Astrocyte of the cerebellum (primary cell): ENCODE measurements at regions not wholly inside any gene's neighbourhood (a gene's known extent, or its start where the extent isn't known, plus 50 kb on each side); places are given as distances from the start of the nearest gene placed in this dataset.

Experiments used
- DNase-seq: peaks from one replicate; pipeline ENCODE4 v3.0.0-alpha.2; 2011; ENCODE audit warnings: low read depth
- H3K4me3 ChIP-seq: 2 replicates; pipeline ENCODE4 v1.5.1; 2011; ENCODE audit warnings: mild to moderate bottlenecking, low read depth, low read length, moderate library complexity
- in situ Hi-C: cut with HindIII; loops from 2 replicates; pipeline ENCODE4 v1.10.0; 2017; ENCODE audit warnings: low sequenced_read_pairs
- TF ChIP-seq, protein P1 (sequence below): IDR thresholded peaks from 2 replicates; pipeline ENCODE4 v1.5.1; 2012; ENCODE audit warnings: low read length, low read depth, moderate library complexity, mild to moderate bottlenecking; ENCODE audit errors: missing control alignments

DNA sequence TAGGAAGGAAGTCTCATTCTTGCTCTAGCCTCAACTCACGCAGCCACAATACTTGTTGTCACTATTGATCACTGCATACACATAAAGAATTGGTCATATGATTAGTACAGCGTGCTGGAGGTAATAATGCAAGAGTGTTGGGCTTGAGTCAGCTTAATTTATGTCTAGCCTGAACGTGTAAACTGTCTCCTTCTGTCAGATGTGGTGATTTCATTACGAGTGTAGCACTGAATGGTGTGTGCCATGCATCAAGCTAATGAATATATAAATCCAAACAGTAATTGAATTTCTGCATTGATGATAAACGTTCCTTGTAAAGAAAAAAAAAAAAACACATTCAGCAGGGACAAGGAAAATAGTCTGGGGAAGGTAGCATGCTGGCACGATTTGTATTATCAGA is 396.2 kb upstream of the RAG2 start:
- in situ Hi-C loops: no loop called here
- TF ChIP-seq, protein P1, sequence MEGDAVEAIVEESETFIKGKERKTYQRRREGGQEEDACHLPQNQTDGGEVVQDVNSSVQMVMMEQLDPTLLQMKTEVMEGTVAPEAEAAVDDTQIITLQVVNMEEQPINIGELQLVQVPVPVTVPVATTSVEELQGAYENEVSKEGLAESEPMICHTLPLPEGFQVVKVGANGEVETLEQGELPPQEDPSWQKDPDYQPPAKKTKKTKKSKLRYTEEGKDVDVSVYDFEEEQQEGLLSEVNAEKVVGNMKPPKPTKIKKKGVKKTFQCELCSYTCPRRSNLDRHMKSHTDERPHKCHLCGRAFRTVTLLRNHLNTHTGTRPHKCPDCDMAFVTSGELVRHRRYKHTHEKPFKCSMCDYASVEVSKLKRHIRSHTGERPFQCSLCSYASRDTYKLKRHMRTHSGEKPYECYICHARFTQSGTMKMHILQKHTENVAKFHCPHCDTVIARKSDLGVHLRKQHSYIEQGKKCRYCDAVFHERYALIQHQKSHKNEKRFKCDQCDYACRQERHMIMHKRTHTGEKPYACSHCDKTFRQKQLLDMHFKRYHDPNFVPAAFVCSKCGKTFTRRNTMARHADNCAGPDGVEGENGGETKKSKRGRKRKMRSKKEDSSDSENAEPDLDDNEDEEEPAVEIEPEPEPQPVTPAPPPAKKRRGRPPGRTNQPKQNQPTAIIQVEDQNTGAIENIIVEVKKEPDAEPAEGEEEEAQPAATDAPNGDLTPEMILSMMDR: no peak
- DNase-seq: no peak
- no peak overlapping the region for H3K4me3 ChIP-seq

DNA sequence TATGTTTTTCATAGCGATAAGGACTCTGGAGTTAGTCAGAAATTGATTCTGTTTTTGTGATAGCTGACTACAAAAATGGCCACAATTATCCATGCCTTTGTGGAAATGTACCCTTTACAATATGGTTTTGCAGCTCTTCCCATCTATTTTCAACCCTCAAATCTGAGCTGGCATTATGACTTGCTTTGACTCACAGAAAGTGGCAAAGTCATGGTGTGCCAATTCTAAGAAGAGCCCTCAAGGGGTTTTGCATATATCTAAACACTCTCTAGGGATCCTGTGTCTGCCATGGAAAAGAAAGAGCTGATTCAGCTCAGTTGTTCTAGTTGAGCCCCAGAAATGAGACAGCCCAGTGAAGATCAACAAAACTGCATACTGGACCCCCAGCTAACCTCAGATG is 390.5 kb upstream of the RAG2 start:
- no peak for DNase-seq
- H3K4me3 ChIP-seq: no peak overlapping the region
- in situ Hi-C loops: no loop called here
- TF ChIP-seq, protein P1: no peak

DNA sequence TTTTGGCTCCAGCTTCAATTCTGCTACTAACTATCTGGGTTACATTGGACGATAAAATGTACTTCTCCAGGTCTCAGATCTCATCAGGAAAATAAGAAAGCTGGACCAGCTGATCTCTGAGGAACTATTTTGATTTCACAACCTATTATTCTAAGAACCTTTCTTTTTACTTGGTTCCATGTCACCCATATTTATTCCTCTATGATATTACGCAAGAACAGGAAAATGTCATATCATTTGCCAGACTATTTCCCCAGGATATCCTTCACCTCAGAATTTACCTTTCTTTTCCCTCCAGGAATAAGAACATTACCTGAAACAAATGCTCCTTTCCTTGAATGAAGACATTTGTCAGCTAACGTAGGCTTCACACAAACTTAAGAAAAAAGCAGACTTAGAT is 387.5 kb upstream of the RAG2 start:
- H3K4me3 ChIP-seq: no peak overlapping the region
- in situ Hi-C loops: no loop called here
- TF ChIP-seq, protein P1: no peak
- no peak for DNase-seq

DNA sequence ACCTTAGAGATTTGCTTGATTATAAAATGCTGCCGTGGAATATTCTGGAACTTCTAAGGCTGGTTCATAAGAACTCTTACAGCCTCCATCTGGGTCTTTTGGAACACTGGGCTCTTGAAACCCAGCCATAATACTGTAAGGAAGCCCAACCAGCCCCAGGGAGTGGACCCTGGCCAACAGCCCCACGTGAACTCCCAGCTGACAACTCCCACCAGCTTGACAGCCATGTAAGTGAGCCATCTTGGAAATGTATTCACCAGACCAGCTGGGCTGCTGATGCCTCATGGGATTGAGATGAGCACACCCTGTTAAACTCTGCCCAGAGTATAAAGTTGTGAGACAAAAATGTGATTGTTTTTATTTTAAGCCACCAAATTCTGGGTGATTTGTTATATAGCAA is 378.7 kb upstream of the RAG2 start:
- DNase-seq: no peak
- H3K4me3 ChIP-seq: no peak overlapping the region
- TF ChIP-seq, protein P1: no peak
- in situ Hi-C loops: no loop called here

DNA sequence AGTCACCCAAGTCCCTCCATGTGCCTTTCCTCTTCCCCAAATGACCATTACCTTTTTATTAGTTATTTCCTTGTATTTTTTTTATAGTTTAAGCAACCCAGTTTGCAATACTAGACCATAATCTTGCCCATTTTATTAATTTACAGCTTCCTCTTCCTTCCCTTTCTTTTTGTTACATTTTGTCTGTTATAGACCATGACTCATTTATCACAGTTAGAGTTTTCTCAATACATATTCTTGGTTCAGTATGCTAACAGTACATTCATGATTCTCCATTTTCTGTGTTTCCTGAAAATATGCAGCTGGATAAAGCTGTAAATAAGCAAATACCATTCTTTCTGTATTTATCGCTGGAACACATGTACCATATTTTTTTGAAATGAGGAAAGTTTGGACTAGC is 376.7 kb upstream of the RAG2 start:
- no peak overlapping the region for H3K4me3 ChIP-seq
- in situ Hi-C loops: no loop called here
- no peak for DNase-seq
- TF ChIP-seq, protein P1: no peak

DNA sequence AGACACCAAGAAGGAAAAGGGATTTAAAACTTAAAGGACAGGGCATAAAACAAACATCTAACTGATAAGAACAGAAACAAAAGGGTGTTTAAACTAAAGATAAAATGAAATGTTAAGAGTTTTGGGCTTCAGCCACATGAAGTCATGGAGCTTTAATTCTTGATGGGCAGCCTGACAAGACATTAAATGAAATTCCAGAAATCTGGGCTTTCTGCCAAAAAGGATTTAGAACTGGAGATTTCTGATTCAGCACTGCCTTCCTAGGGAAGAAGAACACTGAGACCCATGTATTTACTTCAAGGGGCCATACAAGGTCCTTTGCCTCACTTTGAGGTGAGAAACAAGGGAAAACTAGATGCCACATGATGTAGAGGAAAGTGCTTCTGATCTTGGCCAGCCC is 355.9 kb upstream of the RAG2 start:
- DNase-seq: peak; percentile 6

More for the DNA sequence above, 355.9 kb upstream of the RAG2 start:
- TF ChIP-seq, protein P1: no peak
- in situ Hi-C loops: no loop called here
- no peak overlapping the region for H3K4me3 ChIP-seq
